ENCODE measurements at regions not wholly inside any gene's neighbourhood (a gene's known extent, or its start where the extent isn't known, plus 50 kb on each side); places are given as distances from the start of the nearest gene placed in this dataset.

DNA sequence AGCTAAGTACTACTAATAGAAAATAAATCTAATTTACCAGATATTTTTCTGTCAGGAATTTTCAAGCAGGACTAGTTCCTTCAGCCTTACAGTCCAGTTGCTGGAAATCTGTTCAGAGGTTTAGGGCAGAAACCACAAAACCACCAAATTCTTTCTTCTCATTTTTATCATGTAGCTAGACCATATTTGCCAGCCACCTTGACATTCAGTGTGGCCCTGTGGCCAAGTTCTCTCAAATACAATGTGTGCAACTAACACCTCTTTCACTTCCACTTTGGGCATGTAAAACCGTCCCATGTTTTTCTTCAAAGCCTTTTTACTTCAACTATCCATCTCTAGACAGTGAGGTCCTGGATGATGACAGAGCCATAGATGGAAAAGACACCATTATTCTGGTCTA, 1133.2 kb upstream of the CDH18 start:
- no peak for TF ChIP-seq POLR2A (IDR thresholded peaks at IDR 0.05)
- TF ChIP-seq, protein P1, sequence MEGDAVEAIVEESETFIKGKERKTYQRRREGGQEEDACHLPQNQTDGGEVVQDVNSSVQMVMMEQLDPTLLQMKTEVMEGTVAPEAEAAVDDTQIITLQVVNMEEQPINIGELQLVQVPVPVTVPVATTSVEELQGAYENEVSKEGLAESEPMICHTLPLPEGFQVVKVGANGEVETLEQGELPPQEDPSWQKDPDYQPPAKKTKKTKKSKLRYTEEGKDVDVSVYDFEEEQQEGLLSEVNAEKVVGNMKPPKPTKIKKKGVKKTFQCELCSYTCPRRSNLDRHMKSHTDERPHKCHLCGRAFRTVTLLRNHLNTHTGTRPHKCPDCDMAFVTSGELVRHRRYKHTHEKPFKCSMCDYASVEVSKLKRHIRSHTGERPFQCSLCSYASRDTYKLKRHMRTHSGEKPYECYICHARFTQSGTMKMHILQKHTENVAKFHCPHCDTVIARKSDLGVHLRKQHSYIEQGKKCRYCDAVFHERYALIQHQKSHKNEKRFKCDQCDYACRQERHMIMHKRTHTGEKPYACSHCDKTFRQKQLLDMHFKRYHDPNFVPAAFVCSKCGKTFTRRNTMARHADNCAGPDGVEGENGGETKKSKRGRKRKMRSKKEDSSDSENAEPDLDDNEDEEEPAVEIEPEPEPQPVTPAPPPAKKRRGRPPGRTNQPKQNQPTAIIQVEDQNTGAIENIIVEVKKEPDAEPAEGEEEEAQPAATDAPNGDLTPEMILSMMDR (IDR thresholded peaks at IDR 0.05) = no peak

Data from testis (tissue), 2 donors.